IPS-NIHi7 (cell line): ENCODE measurements at regions not wholly inside any gene's neighbourhood (a gene's known extent, or its start where the extent isn't known, plus 50 kb on each side); places are given as distances from the start of the nearest gene placed in this dataset.

Source experiments
- DNase-seq: peaks from one replicate; pipeline ENCODE4 v3.0.0; 2012; ENCODE audit warnings: mixed read lengths; ENCODE audit errors: extremely low spot score

- no peak for DNase-seq
These were observed 847.2 kb downstream of the TUSC7 start for GRCh38 chr3:117556646-117557407.

GRCh38 chr3:117557464-117558090, 848.0 kb downstream of the TUSC7 start:
- no peak for DNase-seq

GRCh38 chr3:117558681-117559080, 849.1 kb downstream of the TUSC7 start:
- no peak for DNase-seq

GRCh38 chr3:117562000-117562399, 852.4 kb downstream of the TUSC7 start:
- no peak for DNase-seq

- DNase-seq: no peak
These were observed 853.5 kb downstream of the TUSC7 start for GRCh38 chr3:117563063-117563462.

GRCh38 chr3:117565777-117566176, 856.2 kb downstream of the TUSC7 start:
- DNase-seq: no peak

- DNase-seq: no peak
These were observed 857.3 kb downstream of the TUSC7 start for GRCh38 chr3:117566926-117567325.

GRCh38 chr3:117567382-117567781, 857.8 kb downstream of the TUSC7 start:
- DNase-seq: no peak

- no peak for DNase-seq
These were observed 858.3 kb downstream of the TUSC7 start for GRCh38 chr3:117567906-117568305.

- no peak for DNase-seq
These were observed 863.2 kb downstream of the TUSC7 start for GRCh38 chr3:117572786-117573185.

GRCh38 chr3:117580806-117581205, 871.2 kb downstream of the TUSC7 start:
- no peak for DNase-seq

- no peak for DNase-seq
These were observed 876.6 kb downstream of the TUSC7 start for GRCh38 chr3:117586161-117586560.

GRCh38 chr3:117587416-117587815, 877.8 kb downstream of the TUSC7 start:
- DNase-seq: peak; percentile 12

- DNase-seq: peak; percentile 10
These were observed 879.9 kb downstream of the TUSC7 start for GRCh38 chr3:117589454-117589853.

GRCh38 chr3:117595615-117596014, 886.0 kb downstream of the TUSC7 start:
- DNase-seq: no peak

- DNase-seq: no peak
These were observed 886.9 kb downstream of the TUSC7 start for GRCh38 chr3:117596503-117596902.

- no peak for DNase-seq
These were observed 888.3 kb downstream of the TUSC7 start for GRCh38 chr3:117597865-117598264.

GRCh38 chr3:117600112-117600511, 890.5 kb downstream of the TUSC7 start:
- peak; percentile 33 for DNase-seq

- DNase-seq: no peak
These were observed 891.1 kb downstream of the TUSC7 start for GRCh38 chr3:117600666-117601065.

GRCh38 chr3:117602058-117602644, 892.6 kb downstream of the TUSC7 start:
- DNase-seq: no peak

- no peak for DNase-seq
These were observed 893.5 kb downstream of the TUSC7 start for GRCh38 chr3:117603097-117603496.

GRCh38 chr3:117606866-117607265, 897.3 kb downstream of the TUSC7 start:
- no peak for DNase-seq

GRCh38 chr3:117609330-117609729, 899.8 kb downstream of the TUSC7 start:
- no peak for DNase-seq
